Astrocyte of the spinal cord (primary cell): ENCODE measurements at regions not wholly inside any gene's neighbourhood (a gene's known extent, or its start where the extent isn't known, plus 50 kb on each side); places are given as distances from the start of the nearest gene placed in this dataset.

Experiments used
- DNase-seq: peaks from one replicate; pipeline ENCODE4 v3.0.0; 2011; ENCODE audit warnings: low read depth, low spot score
- H3K4me3 ChIP-seq: 2 replicates; pipeline ENCODE4 v1.5.1; 2011; ENCODE audit warnings: low read depth, mild to moderate bottlenecking, low read length, moderate library complexity
- in situ Hi-C: cut with HindIII; loops from 2 replicates; pipeline ENCODE4 v1.10.0; 2017; ENCODE audit warnings: low sequenced_read_pairs
- TF ChIP-seq, protein P1 (sequence below): IDR thresholded peaks from 2 replicates; pipeline ENCODE4 v1.5.1; 2012; ENCODE audit warnings: low read depth, mild to moderate bottlenecking, low read length, inconsistent platforms

DNA sequence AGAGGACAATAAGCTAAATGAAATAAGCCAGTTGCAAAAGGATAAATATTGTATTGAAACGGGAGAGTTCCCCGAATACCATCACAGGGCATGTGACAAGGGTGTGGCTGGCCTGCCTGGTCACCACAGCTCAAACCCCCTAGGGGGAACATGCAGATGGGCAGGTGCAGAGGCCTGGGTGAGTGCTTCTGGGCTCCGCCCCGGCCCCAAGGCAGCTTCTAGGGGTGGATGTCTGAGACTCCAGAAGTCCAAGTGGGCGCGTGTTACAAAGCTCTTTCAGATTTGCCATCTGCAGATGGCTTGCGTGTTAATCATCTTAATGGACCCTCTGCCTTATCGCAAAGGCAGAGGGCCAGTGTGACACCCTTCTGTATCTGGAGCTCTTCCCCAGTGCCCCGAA lies 559.2 kb upstream of the IMPG1 start:
- TF ChIP-seq, protein P1, sequence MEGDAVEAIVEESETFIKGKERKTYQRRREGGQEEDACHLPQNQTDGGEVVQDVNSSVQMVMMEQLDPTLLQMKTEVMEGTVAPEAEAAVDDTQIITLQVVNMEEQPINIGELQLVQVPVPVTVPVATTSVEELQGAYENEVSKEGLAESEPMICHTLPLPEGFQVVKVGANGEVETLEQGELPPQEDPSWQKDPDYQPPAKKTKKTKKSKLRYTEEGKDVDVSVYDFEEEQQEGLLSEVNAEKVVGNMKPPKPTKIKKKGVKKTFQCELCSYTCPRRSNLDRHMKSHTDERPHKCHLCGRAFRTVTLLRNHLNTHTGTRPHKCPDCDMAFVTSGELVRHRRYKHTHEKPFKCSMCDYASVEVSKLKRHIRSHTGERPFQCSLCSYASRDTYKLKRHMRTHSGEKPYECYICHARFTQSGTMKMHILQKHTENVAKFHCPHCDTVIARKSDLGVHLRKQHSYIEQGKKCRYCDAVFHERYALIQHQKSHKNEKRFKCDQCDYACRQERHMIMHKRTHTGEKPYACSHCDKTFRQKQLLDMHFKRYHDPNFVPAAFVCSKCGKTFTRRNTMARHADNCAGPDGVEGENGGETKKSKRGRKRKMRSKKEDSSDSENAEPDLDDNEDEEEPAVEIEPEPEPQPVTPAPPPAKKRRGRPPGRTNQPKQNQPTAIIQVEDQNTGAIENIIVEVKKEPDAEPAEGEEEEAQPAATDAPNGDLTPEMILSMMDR: no peak
- no peak for DNase-seq
- H3K4me3 ChIP-seq: no peak overlapping the region
- in situ Hi-C loops: no loop called here

DNA sequence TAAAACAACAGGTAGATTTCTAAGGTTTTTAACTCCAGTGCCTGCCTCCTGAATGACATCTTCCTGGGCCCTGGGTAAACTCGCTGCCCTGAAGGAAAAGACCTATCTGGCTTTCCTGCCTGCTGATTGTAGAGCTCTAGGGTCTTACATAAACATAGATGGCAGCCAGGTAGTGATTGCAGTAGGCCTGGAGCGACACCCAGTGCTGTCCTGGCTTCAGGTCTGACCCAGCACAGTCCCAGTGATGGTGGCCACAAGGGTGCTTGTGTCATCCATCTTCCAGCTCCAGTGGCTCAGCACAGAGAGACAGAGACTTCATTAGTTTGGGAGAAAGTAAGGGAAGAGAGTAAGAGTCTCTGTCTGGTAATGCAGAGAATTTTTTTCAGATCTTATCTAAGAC lies 542.9 kb upstream of the IMPG1 start:
- no peak for DNase-seq
- in situ Hi-C loops: no loop called here
- TF ChIP-seq, protein P1: no peak
- no peak overlapping the region for H3K4me3 ChIP-seq

DNA sequence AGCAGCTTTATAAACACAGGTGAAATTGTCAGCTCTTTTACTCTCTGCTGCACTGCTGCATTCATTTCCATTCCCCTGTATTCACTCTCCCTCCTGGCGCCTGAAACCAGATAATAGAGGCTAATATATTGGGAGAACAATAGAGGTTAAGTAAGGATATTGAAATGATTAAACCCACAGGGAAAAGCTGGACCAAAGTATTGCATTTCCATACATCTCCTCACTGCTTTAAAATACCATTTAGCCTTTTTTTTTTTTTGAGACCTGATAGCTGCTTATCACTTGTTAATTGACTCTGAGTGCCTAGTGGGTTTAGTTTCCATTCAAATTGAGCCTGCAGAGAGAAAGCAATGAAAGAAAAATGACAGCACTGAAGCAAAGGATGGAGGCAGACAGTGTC lies 540.5 kb upstream of the IMPG1 start:
- no peak for DNase-seq
- TF ChIP-seq, protein P1: no peak
- in situ Hi-C loops: no loop called here
- H3K4me3 ChIP-seq: no peak overlapping the region

DNA sequence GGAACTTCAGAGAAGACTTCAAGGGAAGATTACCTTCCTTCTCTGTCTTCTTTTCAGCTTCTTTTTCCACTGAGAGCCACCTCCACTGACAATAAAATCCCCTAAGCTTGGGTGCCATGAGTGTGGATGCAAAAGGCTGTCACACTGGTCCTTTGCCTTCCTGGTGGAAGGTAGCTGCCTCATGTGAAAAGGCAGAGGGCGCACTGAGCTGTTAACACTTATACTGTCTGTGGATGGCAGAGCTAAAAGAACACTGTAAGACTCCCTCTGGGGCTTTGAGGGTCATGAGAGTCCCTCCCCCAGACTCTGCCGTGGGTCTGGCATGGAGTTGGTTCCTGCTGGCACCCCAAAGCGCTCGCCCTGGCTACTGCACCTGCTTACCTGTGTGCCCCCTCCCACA lies 536.7 kb upstream of the IMPG1 start:
- TF ChIP-seq, protein P1: no peak
- H3K4me3 ChIP-seq: no peak overlapping the region
- no peak for DNase-seq
- in situ Hi-C loops: no loop called here

DNA sequence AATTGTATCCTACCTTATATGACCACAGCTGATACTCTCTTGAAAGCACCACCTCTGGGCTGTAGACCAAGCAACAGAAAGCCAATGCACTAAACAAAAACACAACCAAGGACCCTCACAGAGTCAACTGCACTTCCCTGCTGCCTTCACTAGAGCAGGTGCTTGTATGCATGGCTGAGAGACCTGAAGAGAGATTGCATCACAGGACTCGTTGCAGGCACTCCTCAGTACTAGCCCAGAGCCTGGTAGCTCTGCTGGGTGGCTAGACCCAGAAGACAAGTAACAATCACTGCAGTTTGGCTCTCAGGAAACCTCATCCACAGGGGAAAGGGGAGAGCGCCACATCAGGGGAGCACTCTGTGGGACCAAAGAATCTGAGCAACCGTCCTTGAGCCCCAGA lies 521.6 kb upstream of the IMPG1 start:
- no peak overlapping the region for H3K4me3 ChIP-seq
- in situ Hi-C loops: no loop called here
- TF ChIP-seq, protein P1: no peak
- no peak for DNase-seq

DNA sequence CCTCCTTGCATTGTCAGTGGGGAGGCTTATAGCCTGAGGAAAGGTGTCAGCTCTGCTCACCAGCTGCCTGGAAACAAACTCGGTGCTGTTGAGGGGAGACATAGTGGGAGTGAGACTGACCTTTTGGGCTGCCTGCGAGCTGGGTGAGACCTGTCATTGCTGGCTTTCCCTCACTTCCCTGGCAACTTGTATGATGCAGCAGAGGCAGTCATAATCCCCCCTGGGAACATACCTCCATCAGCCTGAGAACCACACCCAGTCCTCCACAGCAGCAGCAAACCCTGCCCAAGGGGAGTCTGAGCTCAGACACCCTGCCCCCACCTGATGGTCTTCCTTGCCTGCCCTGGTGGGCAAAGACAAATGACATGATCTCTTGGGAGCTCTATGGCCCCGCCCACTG lies 521.2 kb upstream of the IMPG1 start:
- DNase-seq: no peak
- no peak overlapping the region for H3K4me3 ChIP-seq
- in situ Hi-C loops: no loop called here
- TF ChIP-seq, protein P1: no peak

DNA sequence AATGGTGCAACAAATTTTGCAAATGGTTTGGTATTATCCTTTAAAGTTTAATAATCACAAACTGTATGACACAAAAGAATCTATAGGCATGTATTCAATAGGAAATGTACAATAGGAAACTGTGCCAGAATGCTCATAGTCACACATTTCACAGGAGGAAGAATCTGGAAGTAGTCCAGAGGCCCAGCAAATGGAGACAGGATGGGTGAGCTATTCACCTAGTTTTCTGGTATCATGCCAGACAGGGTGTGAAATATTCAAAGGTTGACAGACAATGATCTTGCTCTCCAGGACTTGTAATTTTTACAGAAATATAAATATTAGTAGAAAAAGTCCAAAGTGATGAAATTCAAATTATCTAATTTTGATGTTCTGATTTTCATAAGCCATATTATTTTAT lies 520.1 kb upstream of the IMPG1 start:
- DNase-seq: no peak
- in situ Hi-C loops: no loop called here
- no peak overlapping the region for H3K4me3 ChIP-seq
- TF ChIP-seq, protein P1: no peak
